SK-N-SH (cell line): ENCODE measurements at regions not wholly inside any gene's neighbourhood (a gene's known extent, or its start where the extent isn't known, plus 50 kb on each side); places are given as distances from the start of the nearest gene placed in this dataset.

Experiments used
- CTCF ChIP-seq: fragments of 200-600 bp; sonication (generic); IDR thresholded peaks from 2 replicates; pipeline ENCODE4 v1.6.1; 2017; ENCODE audit warnings: antibody characterized with exemption, mild to moderate bottlenecking, moderate library complexity
- EP300 ChIP-seq, 2 experiments: IDR thresholded peaks; 2 replicates each; pipeline versions ENCODE4 v1.4.0 to v1.6.1; 2012; ENCODE audit warnings: borderline replicate concordance in 1 of 2, low read depth in 1 of 2, low read length in 1 of 2
- GATA2 ChIP-seq: sonication (generic); formaldehyde crosslinking; IDR thresholded peaks from 2 replicates; pipeline ENCODE4 v1.5.0; 2020; ENCODE audit warnings: mild to moderate bottlenecking, missing genetic modification reagents
- MXI1 ChIP-seq: IDR thresholded peaks from 2 replicates; pipeline ENCODE4 v1.6.1; 2012; ENCODE audit warnings: mild to moderate bottlenecking, low read depth, low read length, improper control_type of control experiment
- PBX3 ChIP-seq: IDR thresholded peaks from 2 replicates; pipeline ENCODE4; 2012
- RAD21 ChIP-seq: IDR thresholded peaks from 2 replicates; pipeline ENCODE4 v1.6.1; 2012; ENCODE audit warnings: mild to moderate bottlenecking, low read length
- SIN3A ChIP-seq: IDR thresholded peaks from 2 replicates; pipeline ENCODE4 v1.6.1; 2012; ENCODE audit warnings: low read depth, mild to moderate bottlenecking, low read length, moderate library complexity, borderline replicate concordance
- YY1 ChIP-seq: IDR thresholded peaks from 2 replicates; pipeline ENCODE4 v1.4.0; 2012; ENCODE audit warnings: low read depth, mild to moderate bottlenecking
- ZBTB33 ChIP-seq: IDR thresholded peaks from 2 replicates; pipeline ENCODE4 v1.4.0; 2012; ENCODE audit warnings: low read depth, borderline replicate concordance

- TF ChIP-seq RAD21 = no peak
- TF ChIP-seq PBX3 = no peak
- no peak for TF ChIP-seq MXI1
- no peak for TF ChIP-seq ZBTB33
- no peak for TF ChIP-seq CTCF
- no peak for TF ChIP-seq YY1
- TF ChIP-seq EP300 (IDR thresholded peaks at IDR 0.05; ENCODE audit: borderline replicate concordance in 1 of 2, low read depth in 1 of 2, low read length in 1 of 2) = no peak
- no peak for TF ChIP-seq SIN3A
- no peak for TF ChIP-seq GATA2 (CRISPR knock-in tag)
These were observed 249.0 kb downstream of the ZEB2 start for GRCh38 chr2:144270951-144271350.
